Body of pancreas (tissue), 4 donors: ENCODE measurements at regions not wholly inside any gene's neighbourhood (a gene's known extent, or its start where the extent isn't known, plus 50 kb on each side); places are given as distances from the start of the nearest gene placed in this dataset.

Experiments
- CTCF ChIP-seq, 7 experiments: fragments of 450-650 bp in 4 of 7; fragments of 200-600 bp in 3 of 7; sonication (generic) in 3 of 7; IDR thresholded peaks; one replicate each; pipeline ENCODE4 v1.5.1; 2016 to 2019; ENCODE audit warnings: antibody characterized with exemption in 7 of 7
- POLR2A ChIP-seq, 3 donors: fragments of 450-650 bp; IDR thresholded peaks; one replicate each; pipeline ENCODE4 v1.6.1; 2016; ENCODE audit warnings: antibody characterized with exemption in 3 of 3, mild to moderate bottlenecking in 2 of 3

GRCh38 chr6:163942790-163943189 lies 528.3 kb downstream of the QKI start:
- TF ChIP-seq POLR2A (IDR thresholded peaks at IDR 0.05) (no peak), CTCF (IDR thresholded peaks at IDR 0.05) (no peak)
